Osteocyte (in vitro differentiated cells): ENCODE measurements at regions not wholly inside any gene's neighbourhood (a gene's known extent, or its start where the extent isn't known, plus 50 kb on each side); places are given as distances from the start of the nearest gene placed in this dataset.

ENCODE experiments used
- DNase-seq: peaks from one replicate; pipeline ENCODE4 v3.0.0; 2021; ENCODE audit warnings: mixed read lengths; ENCODE audit not compliant: unreplicated experiment; ENCODE audit errors: extremely low spot score
- H3K27ac Mint-ChIP-seq: one replicate; pipeline ENCODE4 v1.8.0; 2021; ENCODE audit warnings: mild to moderate bottlenecking, mixed read lengths; ENCODE audit not compliant: unreplicated experiment
- H3K27me3 Mint-ChIP-seq: one replicate; pipeline ENCODE4 v1.8.0; 2021; ENCODE audit warnings: mixed read lengths; ENCODE audit not compliant: unreplicated experiment
- H3K36me3 Mint-ChIP-seq: one replicate; pipeline ENCODE4 v1.8.0; 2021; ENCODE audit warnings: mixed read lengths; ENCODE audit not compliant: unreplicated experiment
- H3K4me1 Mint-ChIP-seq: one replicate; pipeline ENCODE4 v1.8.0; 2021; ENCODE audit warnings: mixed read lengths; ENCODE audit not compliant: unreplicated experiment
- H3K4me3 Mint-ChIP-seq: one replicate; pipeline ENCODE4 v1.8.0; 2021; ENCODE audit warnings: mild to moderate bottlenecking, moderate library complexity, mixed read lengths; ENCODE audit not compliant: unreplicated experiment
- H3K9me3 Mint-ChIP-seq: one replicate; pipeline ENCODE4 v1.8.0; 2021; ENCODE audit warnings: mixed read lengths; ENCODE audit not compliant: unreplicated experiment
- TF ChIP-seq, protein P1 (sequence below): fragments of 200-600 bp; sonication (generic); IDR thresholded peaks from 2 replicates; pipeline ENCODE4 v1.5.0; 2021; ENCODE audit warnings: antibody characterized with exemption, mild to moderate bottlenecking, moderate library complexity

DNA sequence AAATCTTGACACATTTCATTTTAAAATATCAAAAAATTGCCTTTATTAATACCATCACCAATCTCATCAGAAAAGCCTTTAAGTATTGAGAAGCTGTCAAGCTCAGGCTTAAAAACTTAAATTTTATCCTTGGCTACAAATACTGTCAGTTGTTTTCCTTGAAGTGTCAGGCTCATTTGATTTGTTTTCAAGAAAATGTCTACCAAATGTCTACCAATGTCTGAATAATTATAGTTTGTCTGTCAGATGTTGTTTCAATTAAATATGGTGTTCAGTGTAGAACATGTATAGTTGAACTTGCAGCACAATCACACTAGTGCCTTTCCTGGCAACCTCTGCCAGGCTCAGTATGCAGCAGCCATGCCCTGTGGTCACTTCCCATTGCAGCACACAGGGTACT lies 455.2 kb upstream of the ADAMTS16 start:
- H3K36me3 Mint-ChIP-seq: no peaks in the 10 kb centered on the region
- no peaks in the 10 kb centered on the region for H3K4me1 Mint-ChIP-seq
- H3K27me3 Mint-ChIP-seq: peaks cover 2% of the 10 kb centered on the region
- peaks cover 21% of the 10 kb centered on the region for H3K9me3 Mint-ChIP-seq
- H3K27ac Mint-ChIP-seq: no peak overlapping the region
- H3K4me3 Mint-ChIP-seq: no peak overlapping the region
- no peak for DNase-seq
- TF ChIP-seq, protein P1, sequence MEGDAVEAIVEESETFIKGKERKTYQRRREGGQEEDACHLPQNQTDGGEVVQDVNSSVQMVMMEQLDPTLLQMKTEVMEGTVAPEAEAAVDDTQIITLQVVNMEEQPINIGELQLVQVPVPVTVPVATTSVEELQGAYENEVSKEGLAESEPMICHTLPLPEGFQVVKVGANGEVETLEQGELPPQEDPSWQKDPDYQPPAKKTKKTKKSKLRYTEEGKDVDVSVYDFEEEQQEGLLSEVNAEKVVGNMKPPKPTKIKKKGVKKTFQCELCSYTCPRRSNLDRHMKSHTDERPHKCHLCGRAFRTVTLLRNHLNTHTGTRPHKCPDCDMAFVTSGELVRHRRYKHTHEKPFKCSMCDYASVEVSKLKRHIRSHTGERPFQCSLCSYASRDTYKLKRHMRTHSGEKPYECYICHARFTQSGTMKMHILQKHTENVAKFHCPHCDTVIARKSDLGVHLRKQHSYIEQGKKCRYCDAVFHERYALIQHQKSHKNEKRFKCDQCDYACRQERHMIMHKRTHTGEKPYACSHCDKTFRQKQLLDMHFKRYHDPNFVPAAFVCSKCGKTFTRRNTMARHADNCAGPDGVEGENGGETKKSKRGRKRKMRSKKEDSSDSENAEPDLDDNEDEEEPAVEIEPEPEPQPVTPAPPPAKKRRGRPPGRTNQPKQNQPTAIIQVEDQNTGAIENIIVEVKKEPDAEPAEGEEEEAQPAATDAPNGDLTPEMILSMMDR: no peak

DNA sequence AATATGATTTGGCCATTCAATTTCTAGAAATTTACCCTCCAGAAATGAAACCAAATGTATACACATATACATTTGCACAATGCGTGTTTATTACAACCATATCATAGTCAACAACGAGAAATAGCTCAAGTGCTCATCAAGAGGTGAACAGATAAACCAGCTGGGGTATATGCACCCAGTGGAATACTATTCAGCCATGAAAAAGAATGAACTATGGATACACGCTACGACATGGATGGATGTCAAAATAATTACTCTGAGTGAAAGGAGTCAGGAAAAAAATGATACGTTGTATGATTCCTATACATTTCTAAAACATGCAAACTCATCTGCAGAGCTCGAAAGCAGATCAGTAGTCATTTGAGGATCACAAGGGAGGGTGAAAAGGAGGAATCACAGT lies 441.5 kb upstream of the ADAMTS16 start:
- no peak overlapping the region for H3K27ac Mint-ChIP-seq
- TF ChIP-seq, protein P1: no peak
- no peak overlapping the region for H3K4me3 Mint-ChIP-seq
- no peaks in the 10 kb centered on the region for H3K4me1 Mint-ChIP-seq
- H3K27me3 Mint-ChIP-seq: peaks cover 8% of the 10 kb centered on the region
- H3K36me3 Mint-ChIP-seq: no peaks in the 10 kb centered on the region
- no peaks in the 10 kb centered on the region for H3K9me3 Mint-ChIP-seq
- DNase-seq: no peak

DNA sequence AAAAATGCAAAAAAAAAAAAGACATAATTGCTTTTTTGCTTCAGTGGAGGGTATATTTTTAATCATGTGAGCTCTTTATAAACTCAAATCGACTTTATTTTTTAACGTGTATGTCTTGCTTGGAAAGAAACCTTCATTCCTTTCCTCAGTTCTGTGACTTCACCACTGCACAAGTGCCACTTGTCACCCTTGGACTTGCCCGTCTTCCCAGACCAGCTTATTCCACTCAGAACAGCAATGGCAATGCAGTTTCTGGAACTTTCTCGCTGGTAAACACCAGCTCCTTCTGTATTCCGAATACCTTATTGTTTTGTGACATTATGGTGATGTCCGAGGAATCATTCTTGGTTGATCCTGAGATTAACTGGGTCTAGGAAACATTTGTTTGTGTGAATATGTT lies 440.5 kb upstream of the ADAMTS16 start:
- no peak for DNase-seq
- H3K9me3 Mint-ChIP-seq: no peaks in the 10 kb centered on the region
- H3K36me3 Mint-ChIP-seq: no peaks in the 10 kb centered on the region
- peaks cover 8% of the 10 kb centered on the region for H3K27me3 Mint-ChIP-seq
- TF ChIP-seq, protein P1: no peak
- no peak overlapping the region for H3K4me3 Mint-ChIP-seq
- no peak overlapping the region for H3K27ac Mint-ChIP-seq
- H3K4me1 Mint-ChIP-seq: no peaks in the 10 kb centered on the region

DNA sequence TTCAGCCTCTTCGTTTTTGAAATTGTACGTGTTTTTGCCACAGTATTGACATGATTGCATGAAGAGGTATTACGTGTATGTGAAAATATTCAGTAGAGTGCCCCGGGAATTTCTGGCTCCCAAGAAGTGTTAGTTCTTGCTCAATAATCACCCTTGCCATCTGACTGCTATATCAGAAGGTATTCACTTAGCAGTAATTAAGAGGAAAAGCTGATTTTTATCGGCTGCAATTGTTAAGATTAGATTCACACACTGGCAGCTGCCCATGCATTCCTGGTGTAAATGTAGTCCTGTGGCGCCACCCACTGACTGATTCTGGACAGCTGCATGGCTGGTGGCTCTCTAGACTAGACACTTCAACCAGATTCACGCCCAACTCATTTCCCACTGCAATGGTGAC lies 440.1 kb upstream of the ADAMTS16 start:
- Mint-ChIP-seq H3K27me3 (peaks cover 8% of the 10 kb centered on the region), H3K4me1 (no peaks in the 10 kb centered on the region), H3K27ac (no peak overlapping the region)

DNA sequence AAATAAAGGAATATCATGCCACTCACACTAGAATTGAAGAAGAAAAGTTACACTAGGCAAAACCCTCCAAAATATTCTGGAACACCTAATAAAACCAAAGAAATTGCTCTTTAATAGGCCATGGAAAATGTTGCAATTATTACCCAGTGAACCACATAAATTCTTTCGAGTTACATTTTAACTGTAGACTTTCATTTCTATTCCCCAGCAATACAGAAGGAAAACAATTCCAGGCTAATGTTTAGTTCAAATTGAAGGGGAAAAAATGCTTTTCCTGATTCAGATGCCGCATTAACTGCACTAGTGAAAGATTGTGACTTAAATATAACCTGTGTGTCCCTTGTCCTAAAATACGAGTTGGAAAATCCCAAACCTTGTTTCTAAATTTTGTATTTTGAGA lies 439.3 kb upstream of the ADAMTS16 start:
- TF ChIP-seq, protein P1: no peak
- H3K9me3 Mint-ChIP-seq: no peaks in the 10 kb centered on the region
- H3K27ac Mint-ChIP-seq: no peak overlapping the region
- no peak overlapping the region for H3K4me3 Mint-ChIP-seq
- H3K36me3 Mint-ChIP-seq: no peaks in the 10 kb centered on the region
- no peaks in the 10 kb centered on the region for H3K4me1 Mint-ChIP-seq
- DNase-seq: no peak
- peaks cover 5% of the 10 kb centered on the region for H3K27me3 Mint-ChIP-seq

More for the DNA sequence above, 440.1 kb upstream of the ADAMTS16 start:
- no peaks in the 10 kb centered on the region for H3K36me3 Mint-ChIP-seq
- H3K4me3 Mint-ChIP-seq: no peak overlapping the region
- H3K9me3 Mint-ChIP-seq: no peaks in the 10 kb centered on the region
- DNase-seq: no peak
- TF ChIP-seq, protein P1: peak; percentile 74
